GM19438 (cell line): ENCODE measurements at regions not wholly inside any gene's neighbourhood (a gene's known extent, or its start where the extent isn't known, plus 50 kb on each side); places are given as distances from the start of the nearest gene placed in this dataset.
A peak's percentile ranks its signal among the peaks of the same experiment; 100 is the strongest.

Source experiments
- ATAC-seq: cut with Tn5 transposase; IDR thresholded peaks from one replicate; pipeline ENCODE4 v1.9.1; 2021; ENCODE audit warnings: low read depth; ENCODE audit not compliant: unreplicated experiment

- ATAC-seq, result no peak
Observed at GRCh38 chr10:70966646-70967553, 78.5 kb upstream of the PCBD1 start.

- ATAC-seq, result peak; percentile 56
Observed at GRCh38 chr10:70967591-70968587, 79.5 kb upstream of the PCBD1 start.

GRCh38 chr10:70969188-70969587 is 80.8 kb upstream of the PCBD1 start:
- no peak for ATAC-seq

- no peak for ATAC-seq
Observed at GRCh38 chr10:70970830-70971229, 82.5 kb upstream of the PCBD1 start.

GRCh38 chr10:70973275-70973674 is 84.9 kb upstream of the PCBD1 start:
- no peak for ATAC-seq

- ATAC-seq, result no peak
Observed at GRCh38 chr10:70974351-70974901, 86.1 kb upstream of the PCBD1 start.

- ATAC-seq, result no peak
Observed at GRCh38 chr10:70974920-70975319, 86.6 kb upstream of the PCBD1 start.

- no peak for ATAC-seq
Observed at GRCh38 chr10:70976063-70976695, 87.8 kb upstream of the PCBD1 start.

GRCh38 chr10:70977625-70978024 is 89.3 kb upstream of the PCBD1 start:
- ATAC-seq, result no peak

- no peak for ATAC-seq
Observed at GRCh38 chr10:70978181-70978580, 89.8 kb upstream of the PCBD1 start.

GRCh38 chr10:70978816-70979480 is 90.6 kb upstream of the PCBD1 start:
- no peak for ATAC-seq

GRCh38 chr10:70980687-70981086 is 92.3 kb upstream of the PCBD1 start:
- ATAC-seq, result no peak

- no peak for ATAC-seq
Observed at GRCh38 chr10:70981171-70981836, 92.9 kb upstream of the PCBD1 start.

- no peak for ATAC-seq
Observed at GRCh38 chr10:70981936-70982335, 93.6 kb upstream of the PCBD1 start.

- ATAC-seq, result peak; percentile 57
Observed at GRCh38 chr10:70982443-70982842, 94.1 kb upstream of the PCBD1 start.

GRCh38 chr10:70984986-70985722 is 96.8 kb upstream of the PCBD1 start:
- ATAC-seq, result no peak

- peak; percentile 61 for ATAC-seq
Observed at GRCh38 chr10:70985824-70986622, 97.7 kb upstream of the PCBD1 start.

- ATAC-seq, result no peak
Observed at GRCh38 chr10:70986623-70986950, 98.2 kb upstream of the PCBD1 start.
